Panc1 (cell line): ENCODE measurements at regions not wholly inside any gene's neighbourhood (a gene's known extent, or its start where the extent isn't known, plus 50 kb on each side); places are given as distances from the start of the nearest gene placed in this dataset.

Source experiments
- ATAC-seq: fragments of 200-7000 bp; cut with Tn5 transposase; 2 replicates; pipeline ENCODE4 v1.9.1; 2020; ENCODE audit warnings: mild to moderate bottlenecking, moderate library complexity
- BruUV-seq: library from RNA; stranded (reverse); fragments of 400-500 nt; replicated peaks from 2 replicates; lab custom pipeline; 2021; lab: Mats Ljungman, UMichigan
- CTCF ChIA-PET: fragments of 300-600 bp; sonication (Branson Sonifier 250); formaldehyde crosslinking; loops from one replicate; lab custom pipeline; 2022; ENCODE audit warnings: antibody characterized with exemption; lab: Charles Lee
- POLR2A ChIA-PET: fragments of 300-600 bp; sonication (Branson Sonifier 250); formaldehyde crosslinking; loops from one replicate; lab custom pipeline; 2022; ENCODE audit warnings: antibody characterized with exemption; lab: Charles Lee
- DNase-seq: peaks from one replicate; pipeline ENCODE4 v3.0.0-alpha.2; 2010; ENCODE audit warnings: low read depth, low spot score
- H3K27ac ChIP-seq: 2 replicates; pipeline ENCODE4 v1.5.1; 2011; ENCODE audit warnings: mild to moderate bottlenecking, low read length, inconsistent platforms
- H3K27me3 ChIP-seq: fragments of 200-500 bp; sonication (Bioruptor generic); 2 replicates; pipeline ENCODE4 v1.6.0; 2014; ENCODE audit warnings: low read length, inconsistent platforms; ENCODE audit not compliant: control insufficient read depth, insufficient read depth
- H3K36me3 ChIP-seq: fragments of 200-500 bp; sonication (Bioruptor generic); 2 replicates; pipeline ENCODE4 v1.5.1; 2014; ENCODE audit warnings: inconsistent platforms, mild to moderate bottlenecking, low read length, moderate library complexity; ENCODE audit not compliant: control insufficient read depth, insufficient read depth
- H3K4me1 ChIP-seq: 2 replicates; pipeline ENCODE4 v1.5.1; 2011; ENCODE audit warnings: inconsistent platforms, mild to moderate bottlenecking, low read length, moderate library complexity; ENCODE audit not compliant: control insufficient read depth, insufficient read depth
- H3K4me3 ChIP-seq, 2 experiments: 2 replicates each; pipeline ENCODE4 v1.5.1; 2011 to 2012; ENCODE audit warnings: low read depth in 2 of 2, low read length in 2 of 2, mild to moderate bottlenecking in 2 of 2, inconsistent platforms in 1 of 2, moderate library complexity in 1 of 2
- H3K9me3 ChIP-seq: fragments of 200-500 bp; sonication (Bioruptor generic); 2 replicates; pipeline ENCODE4 v1.5.1; 2014; ENCODE audit warnings: low read depth, mild to moderate bottlenecking, inconsistent platforms, low read length, moderate library complexity; ENCODE audit not compliant: control insufficient read depth, insufficient read depth
- CTCF ChIP-seq: fragments of 450-650 bp; IDR thresholded peaks from 2 replicates; pipeline ENCODE4 v1.5.1; 2017; ENCODE audit warnings: mild to moderate bottlenecking
- POLR2AphosphoS5 ChIP-seq: IDR thresholded peaks from 2 replicates; pipeline ENCODE4 v1.6.1; 2012; ENCODE audit warnings: mild to moderate bottlenecking, low read depth, low read length, moderate library complexity
- REST ChIP-seq, 2 experiments: IDR thresholded peaks; 2 replicates each; pipeline ENCODE4 v1.6.1; 2011 to 2012; ENCODE audit warnings: low read depth in 2 of 2, control low read depth in 1 of 2, low read length in 1 of 2, mild to moderate bottlenecking in 1 of 2, moderate library complexity in 1 of 2; ENCODE audit not compliant: insufficient read depth in 1 of 2
- SIN3A ChIP-seq: IDR thresholded peaks from 2 replicates; pipeline ENCODE4 v1.6.1; 2012; ENCODE audit warnings: low read depth, mild to moderate bottlenecking, low read length, moderate library complexity, borderline replicate concordance; ENCODE audit not compliant: insufficient read depth
- TCF7L2 ChIP-seq: IDR thresholded peaks from 2 replicates; pipeline ENCODE4 v1.6.1; 2011; ENCODE audit warnings: mild to moderate bottlenecking, low read depth, low read length, inconsistent platforms
- in situ Hi-C: cut with HindIII; loops from 2 replicates; pipeline ENCODE4 v1.10.0; 2016; ENCODE audit warnings: low sequenced_read_pairs, low pct_unique_long_range_greater_than_20kb
- intact Hi-C: fragments of 100-400 bp; cut with micrococcal nuclease; formaldehyde crosslinking; loops from one replicate; pipeline ENCODE4 v1.10.0; 2022; ENCODE audit not compliant: unreplicated experiment

GRCh38 chr18:32588191-32588590 lies 117.5 kb upstream of the GAREM1 start:
- Histone ChIP-seq H3K27me3 (no peaks in the 10 kb centered on the region), H3K36me3 (no peaks in the 10 kb centered on the region), H3K9me3 (no peaks in the 10 kb centered on the region), H3K27ac (no peak overlapping the region), H3K4me3 (no peak overlapping the region), H3K4me1 (no peaks in the 10 kb centered on the region)
- CTCF ChIA-PET: no interaction called here
- ATAC-seq (no peak), DNase-seq (no peak)
- in situ Hi-C loops (no loop called here), intact Hi-C loops (no loop called here)
- no TSS peak for BruUV-seq
- POLR2A ChIA-PET: interaction anchor here (0.6 kb wide), 1 partner anchor 253 kb away, joined by 3 read pairs; no protein-coding TSS in a partner anchor
- no peak for TF ChIP-seq CTCF
- no peak for TF ChIP-seq REST (IDR thresholded peaks at IDR 0.05; ENCODE audit: insufficient read depth in 1 of 2, low read depth in 2 of 2, low read length in 1 of 2)

GRCh38 chr18:32583431-32583830 lies 112.7 kb upstream of the GAREM1 start:
- Histone ChIP-seq H3K9me3 (no peaks in the 10 kb centered on the region), H3K4me3 (no peak overlapping the region), H3K27ac (no peak overlapping the region), H3K4me1 (no peaks in the 10 kb centered on the region), H3K36me3 (no peaks in the 10 kb centered on the region), H3K27me3 (no peaks in the 10 kb centered on the region)
- ATAC-seq: no peak
- DNase-seq: no peak
- no peak for TF ChIP-seq SIN3A
- TF ChIP-seq POLR2AphosphoS5: no peak
- no peak for TF ChIP-seq REST (IDR thresholded peaks at IDR 0.05; ENCODE audit: insufficient read depth in 1 of 2, low read depth in 2 of 2, low read length in 1 of 2)
- TF ChIP-seq TCF7L2: no peak
- no peak for TF ChIP-seq CTCF
- in situ Hi-C loops: no loop called here
- intact Hi-C loops: no loop called here
- ChIA-PET CTCF (no interaction called here), POLR2A (no interaction called here)
- BruUV-seq: no TSS peak
